HG02571 (cell line): ENCODE measurements at regions not wholly inside any gene's neighbourhood (a gene's known extent, or its start where the extent isn't known, plus 50 kb on each side); places are given as distances from the start of the nearest gene placed in this dataset.

Source experiments
- ATAC-seq: cut with Tn5 transposase; IDR thresholded peaks from one replicate; pipeline ENCODE4 v1.9.1; 2021; ENCODE audit warnings: mild to moderate bottlenecking, moderate library complexity; ENCODE audit not compliant: unreplicated experiment

DNA sequence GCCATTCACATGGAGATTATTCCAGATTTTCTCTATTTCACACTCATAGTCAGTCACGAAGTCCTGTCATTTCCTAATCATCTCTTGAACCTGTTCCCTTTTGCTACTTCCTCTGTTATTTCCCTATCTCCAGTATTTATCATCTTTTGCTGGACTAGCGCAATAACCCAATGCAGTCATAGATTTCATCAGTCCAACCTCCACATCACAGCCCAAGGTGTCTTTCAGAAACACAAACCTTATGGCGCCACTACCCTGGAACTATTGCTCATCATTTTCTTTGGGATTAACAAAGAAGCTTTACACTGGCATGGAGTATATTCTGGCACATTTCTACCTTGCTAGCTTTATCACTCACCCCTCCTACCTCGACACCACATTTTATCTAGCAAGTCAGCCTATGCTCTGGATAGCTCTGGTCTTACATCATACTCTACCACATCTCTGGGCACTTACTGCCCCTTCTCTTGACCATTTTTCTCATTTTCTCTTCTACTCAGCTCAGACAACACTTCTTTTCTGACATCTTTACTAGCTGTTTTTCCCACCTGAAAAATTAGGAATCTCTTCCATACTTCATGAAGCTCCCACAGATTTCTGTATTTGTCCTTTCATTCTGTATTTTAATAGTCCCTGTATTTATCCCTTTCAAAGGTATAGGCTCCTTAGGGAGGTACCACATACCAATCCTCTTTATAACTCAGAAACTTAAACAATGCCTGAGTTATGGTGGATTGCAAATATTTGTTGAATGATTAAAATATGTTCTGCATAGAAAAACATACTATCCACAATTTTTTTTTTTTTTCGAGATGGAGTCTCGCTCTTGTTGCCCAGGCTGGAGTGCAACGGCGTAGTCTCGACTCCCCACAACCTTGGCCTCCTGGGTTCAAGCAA is 534.7 kb downstream of the KLF12 start:
- no peak for ATAC-seq

DNA sequence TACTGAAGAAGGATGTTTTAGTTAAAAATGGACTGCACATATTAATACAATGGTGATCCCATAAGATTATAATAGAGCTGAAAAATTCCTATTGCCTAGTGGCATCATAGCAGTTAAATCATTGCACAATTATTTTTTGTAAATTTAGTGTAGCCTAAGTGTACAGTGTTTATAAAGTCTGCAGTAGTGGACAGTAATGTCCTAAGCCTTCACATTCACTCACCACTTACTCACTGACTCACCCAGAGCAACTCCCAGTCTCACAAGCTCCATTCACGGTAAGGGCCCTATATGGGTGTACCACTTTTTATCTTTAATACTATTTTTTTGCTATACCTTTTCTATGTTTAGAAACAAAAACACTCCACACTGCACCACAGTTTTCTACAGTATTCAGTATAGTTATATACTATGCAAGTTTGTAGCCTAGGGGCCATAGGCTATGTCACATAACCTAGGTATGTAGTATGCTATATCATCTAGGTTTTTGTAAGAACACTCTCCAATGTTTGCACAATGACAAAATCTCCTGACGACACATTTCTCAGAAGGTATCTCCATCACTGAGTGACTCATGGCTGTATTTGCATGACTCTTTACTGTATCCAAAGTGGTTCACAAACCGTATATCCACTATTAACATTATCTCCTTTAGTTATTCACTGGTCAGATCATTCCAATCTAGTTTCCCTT is 536.0 kb downstream of the KLF12 start:
- no peak for ATAC-seq

GRCh38 chr13:73596382-73596781 is 537.6 kb downstream of the KLF5 start:
- no peak for ATAC-seq

DNA sequence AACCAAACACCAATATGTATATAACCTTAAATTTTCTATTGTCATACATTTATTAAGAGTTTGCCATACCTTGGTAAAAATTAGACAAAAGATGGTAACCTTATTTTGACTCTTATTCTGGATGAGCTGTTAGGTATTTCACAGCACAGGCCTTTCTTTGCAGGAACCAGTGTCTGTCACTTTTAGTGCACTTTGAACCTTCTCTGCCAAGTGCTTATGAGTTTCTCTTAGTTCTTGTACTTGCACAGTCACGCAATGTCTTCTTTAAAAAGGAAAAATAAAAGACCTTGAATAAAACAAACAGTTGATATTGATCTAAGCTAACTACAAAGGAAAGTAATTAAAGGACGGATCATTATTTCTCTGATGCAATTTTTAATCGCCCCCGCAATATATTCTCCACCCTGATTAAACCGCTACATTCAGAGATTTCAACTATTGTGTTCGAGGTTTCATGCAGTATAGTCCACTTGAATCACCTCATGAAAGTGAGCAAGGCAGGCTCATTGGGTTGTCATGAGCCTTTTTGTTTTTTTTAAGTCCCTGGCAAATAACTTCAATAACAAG is 534.5 kb downstream of the KLF5 start:
- no peak for ATAC-seq

DNA sequence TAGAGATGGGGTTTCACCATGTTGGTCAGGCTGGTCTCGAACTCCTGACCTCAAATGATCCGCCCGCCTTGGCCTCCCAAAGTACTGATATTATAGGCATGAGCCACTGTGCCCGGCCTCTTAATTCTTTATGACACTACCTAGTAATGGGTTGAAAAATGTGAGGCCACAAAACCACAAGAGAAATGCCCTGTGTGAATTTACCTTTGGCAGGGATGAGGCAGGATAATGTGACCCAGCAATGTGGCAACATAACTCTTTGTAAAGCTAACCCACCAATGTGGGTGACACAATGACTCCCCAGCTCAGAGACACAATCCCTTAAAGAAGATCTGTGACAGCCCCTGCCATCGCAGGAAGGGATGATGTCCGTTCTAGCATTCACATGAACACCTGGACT is 533.1 kb downstream of the KLF5 start:
- no peak for ATAC-seq

DNA sequence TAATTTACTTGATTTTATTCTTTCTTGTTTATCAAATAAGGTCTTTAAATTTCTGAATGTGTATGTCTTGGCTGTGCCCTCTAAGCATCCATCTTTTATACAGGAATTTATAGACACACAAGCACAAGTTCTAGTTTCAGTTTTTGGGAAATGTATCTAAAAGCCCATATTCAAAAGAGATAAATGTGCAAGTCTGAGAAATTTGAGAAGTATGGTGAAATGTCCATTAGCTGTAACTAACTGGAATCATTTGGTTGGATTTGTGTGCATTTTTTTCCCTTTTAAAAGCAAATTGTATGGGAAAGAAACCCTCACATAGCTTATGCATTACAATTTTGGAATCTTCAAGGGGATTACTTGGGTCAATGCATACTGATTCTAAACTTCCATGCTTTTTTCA is 532.0 kb downstream of the KLF5 start:
- no peak for ATAC-seq

DNA sequence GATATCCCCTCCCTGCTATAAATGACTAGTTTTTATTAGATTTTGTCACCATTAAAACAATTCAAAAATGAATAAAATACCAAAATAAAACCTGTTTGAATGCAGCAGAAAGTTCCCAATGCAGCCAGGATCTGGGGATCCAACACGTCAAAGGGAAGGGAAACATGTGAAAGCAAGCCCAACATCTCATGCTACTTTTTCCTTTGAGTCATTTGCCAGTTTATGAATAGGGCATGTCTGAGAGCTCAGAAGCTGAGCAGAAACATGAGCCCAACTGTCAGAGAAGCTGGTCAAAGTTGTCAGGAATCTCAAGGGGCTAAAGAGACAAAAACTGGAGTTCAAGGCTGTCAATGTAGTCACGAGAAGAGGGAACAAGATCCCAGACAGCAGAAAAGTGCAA is 526.4 kb downstream of the KLF5 start:
- ATAC-seq = no peak

GRCh38 chr13:73583331-73583730 is 524.5 kb downstream of the KLF5 start:
- ATAC-seq = no peak

DNA sequence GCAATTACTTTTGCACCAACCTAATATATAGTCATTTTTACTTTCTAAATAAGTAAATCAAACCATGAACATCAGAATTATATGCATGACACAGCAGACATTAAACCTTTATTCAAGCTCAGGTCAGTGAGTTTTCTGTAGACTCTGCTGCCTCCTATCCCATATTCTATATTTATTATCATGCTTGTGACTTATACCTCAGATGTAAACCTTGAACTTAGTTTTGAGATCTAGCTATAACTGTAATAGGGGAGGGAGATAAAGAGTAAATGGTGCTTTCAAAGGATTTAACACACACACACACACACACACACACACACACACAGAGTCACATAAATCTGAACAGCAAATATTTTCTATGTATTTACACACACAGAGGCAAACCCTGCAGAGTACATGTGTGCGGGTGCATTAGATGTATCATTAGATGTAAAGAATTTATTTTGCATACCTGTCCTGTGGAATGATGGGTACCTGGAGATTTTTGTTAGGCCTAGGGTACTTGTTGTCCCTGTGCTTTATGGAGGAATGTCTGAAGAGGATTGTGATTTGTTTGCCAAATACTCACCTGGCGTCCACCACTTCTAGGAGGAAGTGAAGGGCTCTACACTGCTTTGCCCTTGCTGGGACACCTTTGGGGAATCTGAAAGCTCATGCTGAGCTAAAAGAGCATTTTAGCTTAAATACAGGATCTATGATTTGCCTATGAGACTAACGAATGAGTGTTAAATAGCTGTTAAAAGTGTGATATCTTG is 521.9 kb downstream of the KLF5 start:
- no peak for ATAC-seq

- no peak for ATAC-seq
These were observed 520.9 kb downstream of the KLF5 start for GRCh38 chr13:73579574-73580274.

DNA sequence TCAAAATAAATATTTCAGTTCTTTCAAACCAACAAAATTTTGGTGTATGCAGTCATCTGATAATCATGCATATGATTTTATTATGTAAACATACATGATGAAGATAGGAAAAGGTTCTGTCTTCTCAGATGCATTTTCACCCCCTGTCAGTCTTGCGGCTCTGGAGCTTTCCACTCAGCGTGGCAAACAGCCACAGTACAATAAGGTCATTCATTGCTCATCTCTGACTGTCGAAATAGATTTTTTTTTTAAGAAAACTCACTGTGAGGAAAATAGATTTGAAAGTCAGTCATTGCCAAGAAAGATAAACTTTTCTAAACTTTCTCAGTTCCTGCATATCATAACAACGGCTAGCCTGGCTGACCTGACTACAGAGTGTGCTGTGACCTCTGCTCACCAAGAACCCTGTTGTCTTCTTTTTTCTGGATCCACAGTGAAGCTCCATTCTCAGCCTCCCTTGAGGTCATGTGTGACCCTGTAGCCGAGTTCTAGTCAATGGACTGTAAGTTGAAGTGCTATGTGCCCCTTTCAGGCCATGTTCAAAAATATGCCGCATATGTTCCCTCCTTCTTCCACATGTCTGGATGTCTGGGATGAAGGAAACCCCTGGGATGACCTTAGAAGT is 519.6 kb downstream of the KLF5 start:
- no peak for ATAC-seq

- ATAC-seq = no peak
These were observed 517.5 kb downstream of the KLF5 start for GRCh38 chr13:73576291-73576690.

- no peak for ATAC-seq
These were observed 514.0 kb downstream of the KLF5 start for GRCh38 chr13:73572824-73573223.

- ATAC-seq = no peak
These were observed 512.6 kb downstream of the KLF5 start for GRCh38 chr13:73571376-73571775.

DNA sequence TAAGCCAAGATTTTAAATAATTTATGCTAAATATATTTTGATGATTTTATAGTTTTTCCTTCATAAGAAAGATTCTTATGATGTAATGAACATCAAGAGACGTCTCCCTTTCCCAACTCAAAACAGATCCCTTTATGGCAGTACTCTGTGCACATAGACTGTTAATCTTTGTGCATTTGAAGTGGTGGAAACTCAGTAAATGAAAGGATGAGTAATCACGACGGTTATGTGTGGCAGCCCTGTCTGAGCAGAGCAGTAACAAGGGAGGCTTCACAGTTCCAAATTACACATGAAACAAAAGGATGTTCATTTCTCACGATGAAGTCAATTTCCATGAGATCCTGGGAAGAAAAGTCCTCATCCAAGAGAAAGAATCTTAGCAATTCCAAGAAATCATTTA is 498.1 kb downstream of the KLF5 start:
- ATAC-seq = no peak

DNA sequence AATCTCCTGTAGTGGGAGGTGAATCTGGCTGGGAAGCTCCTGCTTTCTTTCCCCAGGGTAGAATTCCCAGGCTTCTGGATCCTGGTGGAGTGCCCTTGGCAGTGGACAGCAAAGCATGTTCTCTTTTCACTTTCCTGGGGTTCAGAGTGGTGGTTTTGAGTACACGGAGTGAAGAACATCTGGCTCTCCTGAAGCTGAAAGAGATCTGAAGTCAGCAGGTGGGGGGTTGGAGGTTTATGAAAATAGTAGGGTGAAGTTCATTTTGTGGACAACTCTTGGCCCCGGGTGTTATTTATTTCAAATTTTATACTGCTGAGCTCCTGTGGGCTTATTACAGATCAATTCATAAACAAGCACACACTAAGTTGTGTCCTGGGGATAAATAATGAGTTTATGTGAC is 497.3 kb downstream of the KLF5 start:
- ATAC-seq = no peak

GRCh38 chr13:73551736-73552135 is 492.9 kb downstream of the KLF5 start:
- ATAC-seq = no peak

DNA sequence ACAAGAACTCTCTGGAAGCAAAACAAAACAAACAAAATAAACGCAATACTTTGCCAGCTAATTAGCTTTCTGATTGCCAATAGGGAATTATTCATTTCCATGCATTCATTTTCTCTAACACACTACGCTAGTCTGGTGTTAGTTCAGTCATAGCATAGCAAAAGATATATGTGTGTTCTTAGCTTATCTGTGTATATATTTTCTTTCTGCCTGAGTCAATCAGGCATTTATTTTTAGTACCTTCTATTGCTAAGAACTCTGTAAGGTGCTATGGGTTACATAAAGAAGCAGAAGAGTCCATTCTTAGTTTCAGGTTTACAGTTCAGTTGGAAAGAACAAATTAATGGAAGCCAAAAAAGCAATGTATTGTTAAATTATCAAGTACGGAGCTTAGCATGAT is 490.9 kb downstream of the KLF5 start:
- no peak for ATAC-seq

- ATAC-seq = no peak
These were observed 489.6 kb downstream of the KLF5 start for GRCh38 chr13:73548449-73548848.

GRCh38 chr13:73547239-73547638 is 488.4 kb downstream of the KLF5 start:
- ATAC-seq = no peak
